GM23338 (cell line): ENCODE measurements at regions not wholly inside any gene's neighbourhood (a gene's known extent, or its start where the extent isn't known, plus 50 kb on each side); places are given as distances from the start of the nearest gene placed in this dataset.

Experiments
- ATAC-seq: fragments of 200-7000 bp; cut with Tn5 transposase; 3 replicates; pipeline ENCODE4 v1.9.1; 2020
- DNase-seq: peaks from one replicate; pipeline ENCODE4 v3.0.0-alpha.2; 2015; ENCODE audit warnings: low spot score
- H2AFZ ChIP-seq: fragments of 200-600 bp; sonication (generic); 2 replicates; pipeline ENCODE4 v1.8.0; 2016; ENCODE audit warnings: antibody characterized with exemption, mild to moderate bottlenecking, moderate library complexity
- H3F3A ChIP-seq: fragments of 200-600 bp; sonication (generic); replicated peaks from 2 replicates; pipeline ENCODE4 v1.8.0; 2017; ENCODE audit warnings: antibody characterized with exemption, mixed run types, low read depth
- H3K27ac ChIP-seq: fragments of 200-600 bp; sonication (generic); 2 replicates; pipeline ENCODE4 v1.6.1; 2016; ENCODE audit warnings: low read depth
- H3K27me3 ChIP-seq: fragments of 200-600 bp; sonication (generic); 2 replicates; pipeline ENCODE4 v1.8.0; 2016; ENCODE audit warnings: mild to moderate bottlenecking, mixed run types, moderate library complexity; ENCODE audit not compliant: insufficient read depth
- H3K36me3 ChIP-seq: fragments of 200-600 bp; sonication (generic); 2 replicates; pipeline ENCODE4 v1.8.0; 2016; ENCODE audit warnings: mild to moderate bottlenecking; ENCODE audit not compliant: insufficient read depth
- H3K4me1 ChIP-seq: fragments of 200-600 bp; sonication (generic); 2 replicates; pipeline ENCODE4 v1.8.0; 2016; ENCODE audit warnings: mild to moderate bottlenecking, moderate library complexity; ENCODE audit not compliant: insufficient read depth
- H3K4me2 ChIP-seq: fragments of 200-600 bp; sonication (generic); 2 replicates; pipeline ENCODE4 v1.7.1; 2017; ENCODE audit warnings: mixed run types
- H3K4me3 ChIP-seq: fragments of 200-600 bp; sonication (generic); 2 replicates; pipeline ENCODE4 v1.6.1; 2016; ENCODE audit warnings: mixed run types
- H3K79me2 ChIP-seq: fragments of 200-600 bp; sonication (generic); replicated peaks from 2 replicates; pipeline ENCODE4 v1.8.0; 2017; ENCODE audit warnings: mild to moderate bottlenecking; ENCODE audit not compliant: insufficient read depth
- H3K9me2 ChIP-seq: fragments of 200-600 bp; sonication (generic); 2 replicates; pipeline ENCODE4 v1.8.0; 2017; ENCODE audit not compliant: insufficient read depth
- H4K20me1 ChIP-seq: fragments of 200-600 bp; sonication (generic); replicated peaks from 2 replicates; pipeline ENCODE4 v1.8.0; 2017; ENCODE audit warnings: mild to moderate bottlenecking; ENCODE audit not compliant: insufficient read depth
- H3K27ac Mint-ChIP-seq: 2 replicates; pipeline ENCODE4 v1.8.0; 2020; ENCODE audit warnings: inconsistent platforms, mild to moderate bottlenecking, moderate library complexity, mixed read lengths
- H3K27me3 Mint-ChIP-seq: 3 replicates; pipeline ENCODE4 v1.8.0; 2022; ENCODE audit warnings: low read depth, mild to moderate bottlenecking, moderate library complexity, mixed read lengths, inconsistent platforms; ENCODE audit not compliant: insufficient read depth, poor library complexity
- H3K36me3 Mint-ChIP-seq: 3 replicates; pipeline ENCODE4 v1.8.0; 2021; ENCODE audit warnings: low read depth, mild to moderate bottlenecking, inconsistent platforms, moderate library complexity, mixed read lengths
- H3K4me1 Mint-ChIP-seq: 3 replicates; pipeline ENCODE4 v1.8.0; 2020; ENCODE audit warnings: mild to moderate bottlenecking, inconsistent platforms, mixed read lengths
- H3K4me3 Mint-ChIP-seq: 3 replicates; pipeline ENCODE4 v1.8.0; 2021; ENCODE audit warnings: moderate library complexity, mild to moderate bottlenecking, inconsistent platforms, mixed read lengths
- H3K9me3 Mint-ChIP-seq: 3 replicates; pipeline ENCODE4 v1.8.0; 2020; ENCODE audit warnings: moderate library complexity, mild to moderate bottlenecking, inconsistent platforms, mixed read lengths
- CREB1 ChIP-seq: fragments of 250-450 bp; sonication (Bioruptor Pico); IDR thresholded peaks from 2 replicates; pipeline ENCODE4 v1.5.0; 2020; ENCODE audit warnings: low read depth, mild to moderate bottlenecking, moderate library complexity
- EZH2 ChIP-seq: fragments of 200-600 bp; sonication (generic); IDR thresholded peaks from one replicate; pipeline ENCODE4 v1.8.0; 2017; ENCODE audit warnings: antibody characterized with exemption, mild to moderate bottlenecking, low read depth; ENCODE audit not compliant: unreplicated experiment
- JUNB ChIP-seq: IDR thresholded peaks from one replicate; pipeline ENCODE4 v1.6.1; 2016; ENCODE audit warnings: antibody characterized with exemption; ENCODE audit not compliant: unreplicated experiment
- POLR2AphosphoS5 ChIP-seq: IDR thresholded peaks from 2 replicates; pipeline ENCODE4 v1.6.1; 2016; ENCODE audit warnings: antibody characterized with exemption, low read depth
- STAT1 ChIP-seq: IDR thresholded peaks from one replicate; pipeline ENCODE4 v1.6.1; 2016; ENCODE audit warnings: antibody characterized with exemption; ENCODE audit not compliant: unreplicated experiment
- TF ChIP-seq, protein P1 (sequence below), 2 experiments: fragments of 200-600 bp in 1 of 2; sonication (generic) in 1 of 2; conservative IDR thresholded peaks; 2 replicates each; pipeline versions ENCODE4 v1.5.1 to v1.6.1; 2016 to 2017; ENCODE audit warnings: antibody characterized with exemption in 2 of 2, low read depth in 2 of 2, mild to moderate bottlenecking in 2 of 2, moderate library complexity in 1 of 2
- TF ChIP-seq, protein P2 (sequence below): IDR thresholded peaks from one replicate; pipeline ENCODE4 v1.6.1; 2018; ENCODE audit warnings: antibody characterized with exemption; ENCODE audit not compliant: unreplicated experiment

GRCh38 chr2:129901754-129902415, 77.6 kb upstream of the RAB6C start:
- Histone ChIP-seq H4K20me1 (no peaks in the 10 kb centered on the region), H3K4me3 (no peak overlapping the region), H3K27me3 (no peaks in the 10 kb centered on the region), H3K9me2 (no peaks in the 10 kb centered on the region), H3F3A (no peaks in the 10 kb centered on the region), H3K79me2 (no peaks in the 10 kb centered on the region), H3K36me3 (no peaks in the 10 kb centered on the region), H2AFZ (no peak overlapping the region), H3K4me2 (no peak overlapping the region), H3K27ac (no peak overlapping the region), H3K4me1 (no peaks in the 10 kb centered on the region)
- Mint-ChIP-seq H3K27ac (no peak overlapping the region), H3K4me1 (no peaks in the 10 kb centered on the region), H3K27me3 (peaks cover 4% of the 10 kb centered on the region), H3K36me3 (no peaks in the 10 kb centered on the region), H3K4me3 (no peak overlapping the region), H3K9me3 (peaks cover 11% of the 10 kb centered on the region)
- ATAC-seq = no peak
- DNase-seq = no peak
- TF ChIP-seq, protein P1, sequence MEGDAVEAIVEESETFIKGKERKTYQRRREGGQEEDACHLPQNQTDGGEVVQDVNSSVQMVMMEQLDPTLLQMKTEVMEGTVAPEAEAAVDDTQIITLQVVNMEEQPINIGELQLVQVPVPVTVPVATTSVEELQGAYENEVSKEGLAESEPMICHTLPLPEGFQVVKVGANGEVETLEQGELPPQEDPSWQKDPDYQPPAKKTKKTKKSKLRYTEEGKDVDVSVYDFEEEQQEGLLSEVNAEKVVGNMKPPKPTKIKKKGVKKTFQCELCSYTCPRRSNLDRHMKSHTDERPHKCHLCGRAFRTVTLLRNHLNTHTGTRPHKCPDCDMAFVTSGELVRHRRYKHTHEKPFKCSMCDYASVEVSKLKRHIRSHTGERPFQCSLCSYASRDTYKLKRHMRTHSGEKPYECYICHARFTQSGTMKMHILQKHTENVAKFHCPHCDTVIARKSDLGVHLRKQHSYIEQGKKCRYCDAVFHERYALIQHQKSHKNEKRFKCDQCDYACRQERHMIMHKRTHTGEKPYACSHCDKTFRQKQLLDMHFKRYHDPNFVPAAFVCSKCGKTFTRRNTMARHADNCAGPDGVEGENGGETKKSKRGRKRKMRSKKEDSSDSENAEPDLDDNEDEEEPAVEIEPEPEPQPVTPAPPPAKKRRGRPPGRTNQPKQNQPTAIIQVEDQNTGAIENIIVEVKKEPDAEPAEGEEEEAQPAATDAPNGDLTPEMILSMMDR (conservative IDR thresholded peaks at IDR 0.05; ENCODE audit: low read depth in 2 of 2) = no peak
- TF ChIP-seq CREB1 = no peak
- TF ChIP-seq, protein P2, sequence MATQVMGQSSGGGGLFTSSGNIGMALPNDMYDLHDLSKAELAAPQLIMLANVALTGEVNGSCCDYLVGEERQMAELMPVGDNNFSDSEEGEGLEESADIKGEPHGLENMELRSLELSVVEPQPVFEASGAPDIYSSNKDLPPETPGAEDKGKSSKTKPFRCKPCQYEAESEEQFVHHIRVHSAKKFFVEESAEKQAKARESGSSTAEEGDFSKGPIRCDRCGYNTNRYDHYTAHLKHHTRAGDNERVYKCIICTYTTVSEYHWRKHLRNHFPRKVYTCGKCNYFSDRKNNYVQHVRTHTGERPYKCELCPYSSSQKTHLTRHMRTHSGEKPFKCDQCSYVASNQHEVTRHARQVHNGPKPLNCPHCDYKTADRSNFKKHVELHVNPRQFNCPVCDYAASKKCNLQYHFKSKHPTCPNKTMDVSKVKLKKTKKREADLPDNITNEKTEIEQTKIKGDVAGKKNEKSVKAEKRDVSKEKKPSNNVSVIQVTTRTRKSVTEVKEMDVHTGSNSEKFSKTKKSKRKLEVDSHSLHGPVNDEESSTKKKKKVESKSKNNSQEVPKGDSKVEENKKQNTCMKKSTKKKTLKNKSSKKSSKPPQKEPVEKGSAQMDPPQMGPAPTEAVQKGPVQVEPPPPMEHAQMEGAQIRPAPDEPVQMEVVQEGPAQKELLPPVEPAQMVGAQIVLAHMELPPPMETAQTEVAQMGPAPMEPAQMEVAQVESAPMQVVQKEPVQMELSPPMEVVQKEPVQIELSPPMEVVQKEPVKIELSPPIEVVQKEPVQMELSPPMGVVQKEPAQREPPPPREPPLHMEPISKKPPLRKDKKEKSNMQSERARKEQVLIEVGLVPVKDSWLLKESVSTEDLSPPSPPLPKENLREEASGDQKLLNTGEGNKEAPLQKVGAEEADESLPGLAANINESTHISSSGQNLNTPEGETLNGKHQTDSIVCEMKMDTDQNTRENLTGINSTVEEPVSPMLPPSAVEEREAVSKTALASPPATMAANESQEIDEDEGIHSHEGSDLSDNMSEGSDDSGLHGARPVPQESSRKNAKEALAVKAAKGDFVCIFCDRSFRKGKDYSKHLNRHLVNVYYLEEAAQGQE = no peak
- TF ChIP-seq POLR2AphosphoS5 = no peak
- no peak for TF ChIP-seq STAT1

DNA sequence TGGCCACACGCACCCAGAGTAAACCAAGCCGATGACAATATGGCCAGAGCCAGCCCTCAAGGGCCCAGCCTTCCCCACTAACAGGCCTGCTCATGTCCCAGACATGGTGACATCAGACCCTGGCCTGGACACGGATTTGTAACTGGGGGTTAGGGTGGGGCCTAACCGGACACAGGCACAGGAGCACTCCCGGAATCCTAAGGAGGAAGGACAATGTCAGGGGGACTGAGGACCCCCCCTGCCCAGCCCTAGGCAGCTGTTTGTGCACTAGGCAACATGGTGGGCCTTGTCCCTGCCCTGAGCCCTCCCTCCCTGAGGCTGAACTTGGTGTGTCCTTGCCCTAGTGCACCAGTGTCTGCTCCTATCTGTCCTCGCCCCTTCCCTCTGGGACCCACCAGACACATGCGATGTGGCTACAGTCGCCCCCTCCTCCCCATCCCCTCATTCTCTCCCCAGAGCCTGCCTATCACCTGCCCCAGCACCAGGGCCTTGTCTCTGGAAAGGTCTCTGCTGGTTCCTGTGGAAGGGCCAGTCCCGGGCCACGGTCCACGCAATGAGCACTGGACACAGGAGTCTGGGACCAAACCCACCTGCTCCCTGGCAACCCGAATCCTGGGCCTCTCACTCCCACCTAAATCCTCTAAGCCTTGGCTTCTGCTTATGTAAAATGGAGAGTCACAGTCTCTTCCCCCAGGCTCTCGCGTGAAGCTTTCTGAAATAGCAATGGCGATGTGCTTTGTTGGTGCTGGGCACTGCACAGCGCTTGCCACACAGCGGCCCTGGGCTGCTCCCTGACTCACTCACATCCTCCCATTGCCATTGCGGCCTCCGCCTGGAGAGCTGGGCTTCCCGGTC, 76.5 kb upstream of the RAB6C start:
- no peak for TF ChIP-seq EZH2
- TF ChIP-seq JUNB = no peak
- Mint-ChIP-seq H3K4me3 (no peak overlapping the region), H3K27me3 (peaks cover 4% of the 10 kb centered on the region), H3K27ac (no peak overlapping the region), H3K36me3 (no peaks in the 10 kb centered on the region), H3K4me1 (no peaks in the 10 kb centered on the region; the same call in 2 of the 3 replicates), H3K9me3 (peaks cover 11% of the 10 kb centered on the region)
- no peaks in the 10 kb centered on the region for H3K27me3 ChIP-seq
- H3F3A ChIP-seq = no peaks in the 10 kb centered on the region
- H3K27ac ChIP-seq = no peak overlapping the region
- no peak overlapping the region for H2AFZ ChIP-seq
- H3K4me2 ChIP-seq = no peak overlapping the region
- no peaks in the 10 kb centered on the region for H3K79me2 ChIP-seq
- H3K4me1 ChIP-seq = no peaks in the 10 kb centered on the region
- H3K9me2 ChIP-seq = no peaks in the 10 kb centered on the region
- DNase-seq = no peak
- H4K20me1 ChIP-seq = no peaks in the 10 kb centered on the region
- no peaks in the 10 kb centered on the region for H3K36me3 ChIP-seq
- H3K4me3 ChIP-seq = no peak overlapping the region
- no peak; the same call in 2 of the 3 replicates for ATAC-seq
